PFSK-1 (cell line): ENCODE measurements at regions not wholly inside any gene's neighbourhood (a gene's known extent, or its start where the extent isn't known, plus 50 kb on each side); places are given as distances from the start of the nearest gene placed in this dataset.

Experiments
- FOXP2 ChIP-seq: optimal IDR thresholded peaks from 2 replicates; pipeline ENCODE3; 2011; ENCODE audit warnings: borderline replicate concordance, control low read depth, inconsistent platforms; ENCODE audit not compliant: insufficient read depth; ENCODE audit errors: extremely low read length, extremely low read depth
- POLR2AphosphoS5 ChIP-seq: IDR thresholded peaks from 2 replicates; pipeline ENCODE4 v1.6.1; 2012; ENCODE audit warnings: low read depth, mild to moderate bottlenecking, control low read depth, low read length, moderate library complexity
- REST ChIP-seq, 2 experiments: IDR thresholded peaks; 2 replicates each; pipeline versions ENCODE4 v1.6.1 to v1.8.0; 2011 to 2012; ENCODE audit warnings: low read depth in 2 of 2, low read length in 2 of 2, control low read depth in 1 of 2, inconsistent platforms in 1 of 2, mild to moderate bottlenecking in 1 of 2, moderate library complexity in 1 of 2; ENCODE audit not compliant: insufficient read depth in 1 of 2
- TAF1 ChIP-seq: IDR thresholded peaks from 2 replicates; pipeline ENCODE4 v1.6.1; 2012; ENCODE audit warnings: low read length, control low read depth, borderline replicate concordance; ENCODE audit not compliant: insufficient read depth

- TF ChIP-seq POLR2AphosphoS5 (no peak), TAF1 (no peak), REST (IDR thresholded peaks at IDR 0.05; ENCODE audit: insufficient read depth in 1 of 2, low read depth in 2 of 2, low read length in 2 of 2) (no peak), FOXP2 (no peak)
Observed at GRCh38 chr13:47611664-47612288, 389.3 kb downstream of the SUCLA2 start.
